ENCODE measurements at regions not wholly inside any gene's neighbourhood (a gene's known extent, or its start where the extent isn't known, plus 50 kb on each side); places are given as distances from the start of the nearest gene placed in this dataset.

DNA sequence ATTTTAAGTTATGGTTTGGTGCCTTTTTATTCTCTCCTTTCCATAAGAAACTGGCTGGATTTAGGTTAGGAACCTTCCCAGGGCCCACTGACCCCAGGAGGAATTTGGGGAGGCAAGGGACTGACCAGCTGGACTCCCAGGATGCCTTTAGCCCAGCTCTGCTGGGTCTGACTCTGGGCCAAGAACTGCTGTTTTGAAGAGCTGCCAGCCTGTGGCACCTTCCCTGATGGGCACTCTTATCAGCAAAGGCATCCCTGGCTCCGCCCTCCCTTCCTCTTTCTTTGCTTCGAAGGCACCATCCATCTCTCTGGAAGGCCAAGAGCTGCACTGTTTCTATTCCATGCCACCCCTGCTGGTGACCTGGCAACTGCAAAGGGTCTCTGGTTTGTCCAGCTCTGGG, 174.7 kb downstream of the POU4F1 start:
- DNase-seq: no peak
- Histone ChIP-seq H3K27ac (no peak overlapping the region), H3K4me1 (no peaks in the 10 kb centered on the region), H3K9me3 (no peaks in the 10 kb centered on the region), H3K27me3 (replicated peaks in 1 of 7) (no peaks in the 10 kb centered on the region), H3K4me3 (no peak overlapping the region), H3K36me3 (no peaks in the 10 kb centered on the region)
- 14 to 61% (median 40%) methylated on average over 2 of the region's 2 CpGs for WGBS, 5 donors
- intact Hi-C loops (cut with DNase I; ENCODE audit: low total_unique reads): no loop called here
- TF ChIP-seq POLR2A (IDR thresholded peaks at IDR 0.05) (no peak), POLR2AphosphoS5 (IDR thresholded peaks at IDR 0.05) (no peak)
- TF ChIP-seq, protein P1, sequence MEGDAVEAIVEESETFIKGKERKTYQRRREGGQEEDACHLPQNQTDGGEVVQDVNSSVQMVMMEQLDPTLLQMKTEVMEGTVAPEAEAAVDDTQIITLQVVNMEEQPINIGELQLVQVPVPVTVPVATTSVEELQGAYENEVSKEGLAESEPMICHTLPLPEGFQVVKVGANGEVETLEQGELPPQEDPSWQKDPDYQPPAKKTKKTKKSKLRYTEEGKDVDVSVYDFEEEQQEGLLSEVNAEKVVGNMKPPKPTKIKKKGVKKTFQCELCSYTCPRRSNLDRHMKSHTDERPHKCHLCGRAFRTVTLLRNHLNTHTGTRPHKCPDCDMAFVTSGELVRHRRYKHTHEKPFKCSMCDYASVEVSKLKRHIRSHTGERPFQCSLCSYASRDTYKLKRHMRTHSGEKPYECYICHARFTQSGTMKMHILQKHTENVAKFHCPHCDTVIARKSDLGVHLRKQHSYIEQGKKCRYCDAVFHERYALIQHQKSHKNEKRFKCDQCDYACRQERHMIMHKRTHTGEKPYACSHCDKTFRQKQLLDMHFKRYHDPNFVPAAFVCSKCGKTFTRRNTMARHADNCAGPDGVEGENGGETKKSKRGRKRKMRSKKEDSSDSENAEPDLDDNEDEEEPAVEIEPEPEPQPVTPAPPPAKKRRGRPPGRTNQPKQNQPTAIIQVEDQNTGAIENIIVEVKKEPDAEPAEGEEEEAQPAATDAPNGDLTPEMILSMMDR (IDR thresholded peaks at IDR 0.05 in 8 of 11, conservative IDR thresholded peaks at IDR 0.05 in 3 of 11): no peak

DNA sequence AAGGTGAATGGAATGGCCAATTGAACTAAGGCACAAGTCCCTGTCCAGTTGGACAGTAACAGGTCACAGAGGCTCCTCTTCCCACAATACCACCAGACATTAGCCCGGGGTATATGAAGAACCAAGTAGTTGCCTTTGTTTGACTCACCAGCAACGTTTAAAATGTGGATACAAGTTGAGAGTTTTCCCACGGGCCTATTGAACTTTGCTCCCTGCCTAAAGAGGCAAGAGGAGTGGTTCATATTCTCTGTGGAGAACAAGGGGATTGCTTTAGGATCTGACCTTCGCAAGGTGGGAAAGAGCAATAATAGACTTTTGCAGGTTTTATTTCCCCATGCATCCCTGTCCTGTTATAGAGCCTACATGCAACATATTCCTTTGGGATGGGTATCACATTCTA, 177.2 kb downstream of the POU4F1 start:
- WGBS, 5 donors: 74 to 92% (median 82%) methylated on average over 4 of the region's 4 CpGs
- Histone ChIP-seq H3K36me3 (no peaks in the 10 kb centered on the region), H3K27ac (no peak overlapping the region), H3K9me3 (no peaks in the 10 kb centered on the region), H3K27me3 (replicated peaks in 1 of 7) (no peaks in the 10 kb centered on the region), H3K4me3 (no peak overlapping the region), H3K4me1 (no peaks in the 10 kb centered on the region)
- DNase-seq: no peak
- intact Hi-C loops (cut with DNase I; ENCODE audit: low total_unique reads): no loop called here
- TF ChIP-seq POLR2A (IDR thresholded peaks at IDR 0.05) (no peak), POLR2AphosphoS5 (IDR thresholded peaks at IDR 0.05) (no peak)
- TF ChIP-seq, protein P1 (IDR thresholded peaks at IDR 0.05 in 8 of 11, conservative IDR thresholded peaks at IDR 0.05 in 3 of 11): no peak

DNA sequence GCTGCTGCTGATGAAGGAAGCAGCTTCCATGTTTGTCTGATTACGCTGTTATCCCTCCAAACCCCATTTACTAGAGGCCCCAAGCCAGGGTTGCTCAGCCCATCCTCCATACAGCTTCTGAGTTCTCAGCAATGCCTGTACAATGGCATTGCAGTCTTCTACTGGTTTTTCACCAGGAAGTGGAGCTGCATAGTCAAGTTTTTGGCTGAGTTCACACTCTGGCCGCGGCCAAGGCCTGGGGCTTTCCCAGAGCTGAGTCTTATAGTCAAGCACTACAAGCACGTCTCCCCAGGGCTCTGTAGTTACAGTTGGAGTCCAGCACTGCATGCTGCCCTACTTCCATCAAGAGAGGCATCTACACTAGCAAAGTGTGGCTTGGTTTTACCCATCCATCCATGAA, 182.5 kb downstream of the POU4F1 start:
- Histone ChIP-seq H3K36me3 (no peaks in the 10 kb centered on the region), H3K9me3 (no peaks in the 10 kb centered on the region), H3K27me3 (replicated peaks in 1 of 7) (no peaks in the 10 kb centered on the region), H3K4me3 (no peak overlapping the region), H3K27ac (no peak overlapping the region), H3K4me1 (no peaks in the 10 kb centered on the region)
- TF ChIP-seq POLR2A (IDR thresholded peaks at IDR 0.05): no peak
- TF ChIP-seq, protein P1 (IDR thresholded peaks at IDR 0.05 in 8 of 11, conservative IDR thresholded peaks at IDR 0.05 in 3 of 11): no peak
- TF ChIP-seq POLR2AphosphoS5 (IDR thresholded peaks at IDR 0.05): no peak
- whole genome bisulfite sequencing, 5 donors: 49 to 78% (median 67%) methylated on average over 4 of the region's 4 CpGs
- intact Hi-C loops (cut with DNase I; ENCODE audit: low total_unique reads): no loop called here
- no peak for DNase-seq

DNA sequence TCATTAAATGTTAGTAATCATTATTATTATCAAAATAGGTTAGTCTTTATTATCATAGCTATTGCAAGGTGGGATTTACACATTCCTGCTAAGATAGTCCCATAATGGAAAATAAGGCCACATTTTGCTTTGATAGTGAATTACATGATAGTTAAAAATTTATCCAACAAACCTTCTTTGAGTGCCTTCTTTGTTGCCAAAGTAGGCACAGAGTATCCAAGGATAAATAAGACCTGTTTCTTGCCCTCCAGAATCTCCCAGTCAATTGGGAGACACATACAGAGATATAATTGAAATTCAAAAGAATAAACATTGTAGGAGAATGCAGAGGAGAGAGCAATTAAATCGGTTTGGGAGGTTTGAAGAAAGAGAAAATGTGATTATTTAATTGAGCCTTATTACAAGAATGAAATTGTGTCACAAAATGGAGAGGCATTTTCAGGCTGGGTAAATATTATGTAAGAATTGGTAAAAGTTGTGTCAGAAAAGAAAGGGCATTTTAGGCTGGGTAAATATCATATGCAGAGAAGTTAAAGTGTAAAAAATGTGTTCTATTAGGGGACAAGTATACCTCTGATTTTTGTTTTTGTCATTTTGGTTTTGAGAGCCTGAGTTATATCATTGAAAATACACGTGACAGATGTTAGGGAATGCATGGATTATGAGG, 189.3 kb downstream of the POU4F1 start:
- Histone ChIP-seq H3K27ac (no peak overlapping the region), H3K27me3 (replicated peaks in 1 of 7) (no peaks in the 10 kb centered on the region), H3K4me3 (no peak overlapping the region), H3K36me3 (no peaks in the 10 kb centered on the region), H3K9me3 (no peaks in the 10 kb centered on the region), H3K4me1 (no peaks in the 10 kb centered on the region)
- TF ChIP-seq, protein P1 (IDR thresholded peaks at IDR 0.05 in 8 of 11, conservative IDR thresholded peaks at IDR 0.05 in 3 of 11): no peak
- TF ChIP-seq POLR2A (IDR thresholded peaks at IDR 0.05): no peak
- TF ChIP-seq POLR2AphosphoS5 (IDR thresholded peaks at IDR 0.05): no peak
- no peak for DNase-seq
- intact Hi-C loops (cut with DNase I; ENCODE audit: low total_unique reads): no loop called here
- 56 to 81% (median 66%) methylated on average over 2 of the region's 2 CpGs for WGBS, 5 donors
